Activated naive CD8-positive, alpha-beta T cell treated with anti-CD3 and anti-CD28 coated beads, Interleukin-2, amount 10 ng/mL, durations not matched to agents 7 days and 5 days (primary cell): ENCODE measurements at regions not wholly inside any gene's neighbourhood (a gene's known extent, or its start where the extent isn't known, plus 50 kb on each side); places are given as distances from the start of the nearest gene placed in this dataset.

Experiments used
- ATAC-seq: fragments of 150-1000 bp; cut with Tn5 transposase; one replicate; pipeline ENCODE4 v1.10.0; 2021; ENCODE audit warnings: low read depth, moderate library complexity
- POLR2A ChIA-PET: fragments of 350-600 bp; sonication (Branson Sonifier 250); formaldehyde crosslinking; loops from one replicate; lab custom pipeline; 2021; ENCODE audit warnings: antibody characterized with exemption; lab: Charles Lee
- DNase-seq: peaks from one replicate; pipeline ENCODE4 v3.0.0; 2021
- H3K27ac Mint-ChIP-seq: one replicate; pipeline ENCODE4 v1.8.0; 2022; ENCODE audit warnings: mild to moderate bottlenecking, mixed read lengths
- H3K27me3 Mint-ChIP-seq: one replicate; pipeline ENCODE4 v1.8.0; 2022; ENCODE audit warnings: mild to moderate bottlenecking, moderate library complexity, mixed read lengths
- H3K36me3 Mint-ChIP-seq: one replicate; pipeline ENCODE4 v1.8.0; 2021; ENCODE audit warnings: mild to moderate bottlenecking, mixed read lengths
- H3K4me1 Mint-ChIP-seq: one replicate; pipeline ENCODE4 v1.8.0; 2021; ENCODE audit warnings: mixed read lengths
- H3K4me3 Mint-ChIP-seq: one replicate; pipeline ENCODE4 v1.8.0; 2022; ENCODE audit warnings: mild to moderate bottlenecking, moderate library complexity, mixed read lengths
- H3K9me3 Mint-ChIP-seq: one replicate; pipeline ENCODE4 v1.8.0; 2021; ENCODE audit warnings: mixed read lengths

- no peak overlapping the region for H3K27ac Mint-ChIP-seq
- no peaks in the 10 kb centered on the region for H3K4me1 Mint-ChIP-seq
- H3K27me3 Mint-ChIP-seq = peaks cover 4% of the 10 kb centered on the region
- ATAC-seq (no peak), DNase-seq (no peak)
- no peaks in the 10 kb centered on the region for H3K36me3 Mint-ChIP-seq
- H3K9me3 Mint-ChIP-seq = no peaks in the 10 kb centered on the region
- no peak overlapping the region for H3K4me3 Mint-ChIP-seq
- POLR2A ChIA-PET = no interaction called here
Observed at GRCh38 chr1:90198616-90199332, 203.9 kb downstream of the ZNF326 start.

GRCh38 chr1:90193116-90193515, 198.2 kb downstream of the ZNF326 start:
- H3K4me3 Mint-ChIP-seq = no peak overlapping the region
- no peak overlapping the region for H3K27ac Mint-ChIP-seq
- POLR2A ChIA-PET = no interaction called here
- H3K9me3 Mint-ChIP-seq = no peaks in the 10 kb centered on the region
- H3K36me3 Mint-ChIP-seq = no peaks in the 10 kb centered on the region
- no peaks in the 10 kb centered on the region for H3K4me1 Mint-ChIP-seq
- DNase-seq (no peak), ATAC-seq (no peak)
- no peaks in the 10 kb centered on the region for H3K27me3 Mint-ChIP-seq

GRCh38 chr1:90192408-90192807, 197.5 kb downstream of the ZNF326 start:
- no peak for DNase-seq
- Mint-ChIP-seq H3K36me3 (no peaks in the 10 kb centered on the region), H3K4me1 (no peaks in the 10 kb centered on the region), H3K9me3 (no peaks in the 10 kb centered on the region), H3K27ac (no peak overlapping the region), H3K4me3 (no peak overlapping the region), H3K27me3 (no peaks in the 10 kb centered on the region)
- POLR2A ChIA-PET = no interaction called here
- ATAC-seq = no peak

GRCh38 chr1:90190523-90190922, 195.6 kb downstream of the ZNF326 start:
- POLR2A ChIA-PET = no interaction called here
- Mint-ChIP-seq H3K27me3 (peaks cover 1% of the 10 kb centered on the region), H3K4me3 (no peak overlapping the region), H3K27ac (no peak overlapping the region), H3K9me3 (no peaks in the 10 kb centered on the region), H3K36me3 (no peaks in the 10 kb centered on the region), H3K4me1 (no peaks in the 10 kb centered on the region)
- DNase-seq = no peak
- ATAC-seq = no peak

- no peaks in the 10 kb centered on the region for H3K36me3 Mint-ChIP-seq
- no peak overlapping the region for H3K4me3 Mint-ChIP-seq
- no peaks in the 10 kb centered on the region for H3K9me3 Mint-ChIP-seq
- POLR2A ChIA-PET = no interaction called here
- H3K27ac Mint-ChIP-seq = no peak overlapping the region
- peaks cover 2% of the 10 kb centered on the region for H3K27me3 Mint-ChIP-seq
- H3K4me1 Mint-ChIP-seq = no peaks in the 10 kb centered on the region
- ATAC-seq = no peak
- DNase-seq = no peak
Observed at GRCh38 chr1:90189889-90190288, 195.0 kb downstream of the ZNF326 start.

- Mint-ChIP-seq H3K9me3 (no peaks in the 10 kb centered on the region), H3K36me3 (no peaks in the 10 kb centered on the region), H3K27me3 (peaks cover 2% of the 10 kb centered on the region), H3K27ac (no peak overlapping the region), H3K4me3 (no peak overlapping the region), H3K4me1 (no peaks in the 10 kb centered on the region)
- DNase-seq (no peak), ATAC-seq (no peak)
- POLR2A ChIA-PET = no interaction called here
Observed at GRCh38 chr1:90187323-90187585, 192.3 kb downstream of the ZNF326 start.

GRCh38 chr1:90186506-90187322, 191.8 kb downstream of the ZNF326 start:
- no peak for ATAC-seq

GRCh38 chr1:90176530-90176929, 181.6 kb downstream of the ZNF326 start:
- no peak overlapping the region for H3K27ac Mint-ChIP-seq
- no peak overlapping the region for H3K4me3 Mint-ChIP-seq
- ATAC-seq = no peak
- POLR2A ChIA-PET = no interaction called here
- no peaks in the 10 kb centered on the region for H3K36me3 Mint-ChIP-seq
- H3K27me3 Mint-ChIP-seq = no peaks in the 10 kb centered on the region
- H3K4me1 Mint-ChIP-seq = no peaks in the 10 kb centered on the region
- H3K9me3 Mint-ChIP-seq = no peaks in the 10 kb centered on the region
- DNase-seq = no peak

More at GRCh38 chr1:90186506-90187322, 191.8 kb downstream of the ZNF326 start:
- Mint-ChIP-seq H3K4me1 (no peaks in the 10 kb centered on the region), H3K27me3 (peaks cover 2% of the 10 kb centered on the region), H3K4me3 (no peak overlapping the region), H3K36me3 (no peaks in the 10 kb centered on the region), H3K9me3 (no peaks in the 10 kb centered on the region), H3K27ac (no peak overlapping the region)
- DNase-seq = no peak
- POLR2A ChIA-PET = no interaction called here

GRCh38 chr1:90175490-90176167, 180.7 kb downstream of the ZNF326 start:
- no peaks in the 10 kb centered on the region for H3K4me1 Mint-ChIP-seq
- H3K27me3 Mint-ChIP-seq = no peaks in the 10 kb centered on the region
- POLR2A ChIA-PET = no interaction called here
- ATAC-seq (no peak), DNase-seq (no peak)
- H3K27ac Mint-ChIP-seq = no peak overlapping the region
- H3K9me3 Mint-ChIP-seq = no peaks in the 10 kb centered on the region
- H3K36me3 Mint-ChIP-seq = no peaks in the 10 kb centered on the region
- H3K4me3 Mint-ChIP-seq = no peak overlapping the region

GRCh38 chr1:90174246-90174645, 179.3 kb downstream of the ZNF326 start:
- no peaks in the 10 kb centered on the region for H3K36me3 Mint-ChIP-seq
- no peaks in the 10 kb centered on the region for H3K27me3 Mint-ChIP-seq

GRCh38 chr1:90162216-90162615, 167.3 kb downstream of the ZNF326 start:
- peaks cover 2% of the 10 kb centered on the region for H3K9me3 Mint-ChIP-seq
- no peak overlapping the region for H3K4me3 Mint-ChIP-seq
- DNase-seq = no peak
- no peaks in the 10 kb centered on the region for H3K36me3 Mint-ChIP-seq
- H3K4me1 Mint-ChIP-seq = peaks cover 1% of the 10 kb centered on the region
- H3K27ac Mint-ChIP-seq = no peak overlapping the region
- H3K27me3 Mint-ChIP-seq = peaks cover 6% of the 10 kb centered on the region
- ATAC-seq = no peak
- POLR2A ChIA-PET = no interaction called here

More at GRCh38 chr1:90174246-90174645, 179.3 kb downstream of the ZNF326 start:
- no peaks in the 10 kb centered on the region for H3K4me1 Mint-ChIP-seq
- no peak overlapping the region for H3K4me3 Mint-ChIP-seq
- peaks cover 1% of the 10 kb centered on the region for H3K9me3 Mint-ChIP-seq
- POLR2A ChIA-PET = interaction anchor here (0.6 kb wide), 1 partner anchor 17 kb away, joined by 3 read pairs; no protein-coding TSS in a partner anchor
- no peak overlapping the region for H3K27ac Mint-ChIP-seq
- DNase-seq (no peak), ATAC-seq (no peak)

GRCh38 chr1:90161625-90162024, 166.7 kb downstream of the ZNF326 start:
- Mint-ChIP-seq H3K36me3 (no peaks in the 10 kb centered on the region), H3K9me3 (peaks cover 2% of the 10 kb centered on the region), H3K27ac (no peak overlapping the region), H3K4me3 (no peak overlapping the region), H3K27me3 (peaks cover 6% of the 10 kb centered on the region), H3K4me1 (peaks cover 1% of the 10 kb centered on the region)
- ATAC-seq (no peak), DNase-seq (no peak)
- POLR2A ChIA-PET = no interaction called here

- POLR2A ChIA-PET = no interaction called here
- Mint-ChIP-seq H3K4me3 (no peak overlapping the region), H3K4me1 (peaks cover 1% of the 10 kb centered on the region), H3K36me3 (no peaks in the 10 kb centered on the region), H3K27me3 (peaks cover 4% of the 10 kb centered on the region), H3K27ac (no peak overlapping the region), H3K9me3 (peaks cover 6% of the 10 kb centered on the region)
- DNase-seq (no peak), ATAC-seq (no peak)
Observed at GRCh38 chr1:90155721-90156487, 161.0 kb downstream of the ZNF326 start.
